DMS53 (cell line): ENCODE measurements at regions not wholly inside any gene's neighbourhood (a gene's known extent, or its start where the extent isn't known, plus 50 kb on each side); places are given as distances from the start of the nearest gene placed in this dataset.
"Not testable (repeated sequence)": the region's sequence is repeated elsewhere in the genome, so short reads cannot be mapped to it uniquely, and the experiment has no call there.

Experiments used
- DNase-seq: peaks from one replicate; lab custom pipeline; 2025; lab: John Stamatoyannopoulos, UW

- DNase-seq, result not testable (repeated sequence)
Measured at GRCh38 chr4:30589669-30590068, 130.5 kb upstream of the PCDH7 start.

GRCh38 chr4:30600246-30601017, 119.7 kb upstream of the PCDH7 start:
- DNase-seq, result no peak

GRCh38 chr4:30601070-30601865, 118.9 kb upstream of the PCDH7 start:
- no peak for DNase-seq

GRCh38 chr4:30605616-30606190, 114.5 kb upstream of the PCDH7 start:
- DNase-seq, result peak; percentile 42

- DNase-seq, result no peak
Measured at GRCh38 chr4:30610361-30610760, 109.8 kb upstream of the PCDH7 start.

GRCh38 chr4:30614771-30615170, 105.4 kb upstream of the PCDH7 start:
- no peak for DNase-seq

GRCh38 chr4:30616942-30617646, 103.1 kb upstream of the PCDH7 start:
- DNase-seq, result no peak

- no peak for DNase-seq
Measured at GRCh38 chr4:30617836-30618235, 102.3 kb upstream of the PCDH7 start.

GRCh38 chr4:30619679-30620078, 100.5 kb upstream of the PCDH7 start:
- no peak for DNase-seq

- DNase-seq, result no peak
Measured at GRCh38 chr4:30620711-30621110, 99.5 kb upstream of the PCDH7 start.

GRCh38 chr4:30630431-30630830, 89.7 kb upstream of the PCDH7 start:
- DNase-seq, result no peak

- DNase-seq, result no peak
Measured at GRCh38 chr4:30632751-30633150, 87.4 kb upstream of the PCDH7 start.

GRCh38 chr4:30641345-30641744, 78.8 kb upstream of the PCDH7 start:
- no peak for DNase-seq

- no peak for DNase-seq
Measured at GRCh38 chr4:30642567-30642966, 77.6 kb upstream of the PCDH7 start.

GRCh38 chr4:30653291-30653690, 66.9 kb upstream of the PCDH7 start:
- DNase-seq, result no peak

- no peak for DNase-seq
Measured at GRCh38 chr4:30656828-30657227, 63.3 kb upstream of the PCDH7 start.

- DNase-seq, result no peak
Measured at GRCh38 chr4:30667919-30668318, 52.2 kb upstream of the PCDH7 start.

GRCh38 chr4:30670206-30670605, 50.0 kb upstream of the PCDH7 start:
- no peak for DNase-seq
